ENCODE measurements at regions not wholly inside any gene's neighbourhood (a gene's known extent, or its start where the extent isn't known, plus 50 kb on each side); places are given as distances from the start of the nearest gene placed in this dataset.

DNA sequence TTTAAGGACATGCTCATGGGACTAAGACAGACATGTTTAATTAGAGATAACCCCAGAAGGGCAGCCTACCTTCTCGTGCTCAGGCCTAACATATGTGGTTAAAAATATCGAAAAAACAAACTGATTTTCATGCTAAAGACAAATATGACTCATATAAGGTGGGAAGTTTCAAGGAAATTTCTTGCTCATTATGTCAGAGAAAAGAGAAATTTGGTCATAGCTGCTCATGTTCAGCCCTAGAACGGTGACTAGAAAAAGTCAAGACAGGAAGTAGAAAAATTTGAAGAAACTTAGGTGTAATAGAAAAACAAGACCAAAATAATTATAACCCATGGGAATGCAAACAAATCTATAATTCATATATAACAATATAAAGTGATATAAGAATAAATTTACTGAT is 120.6 kb downstream of the PRDM9 start:
- Histone ChIP-seq H3K79me2 (replicated peaks; ENCODE audit: insufficient read depth, low read length) (no peaks in the 10 kb centered on the region), H3K36me3 (ENCODE audit: insufficient read depth, low read length) (no peaks in the 10 kb centered on the region), H4K20me1 (ENCODE audit: insufficient read depth) (no peaks in the 10 kb centered on the region), H3K27me3 (ENCODE audit: insufficient read depth, low read depth, low read length) (no peaks in the 10 kb centered on the region), H3K4me2 (ENCODE audit: low read length) (no peak overlapping the region), H3F3A (ENCODE audit: insufficient read depth, low read length, poor library complexity, severe bottlenecking) (no peaks in the 10 kb centered on the region), H3K9ac (ENCODE audit: low read length) (no peak overlapping the region), H2AFZ (ENCODE audit: low read depth, low read length) (no peak overlapping the region), H3K9me2 (ENCODE audit: insufficient read depth, low read length) (no peaks in the 10 kb centered on the region), H3K9me3 (ENCODE audit: low read length) (no peaks in the 10 kb centered on the region), H3K27ac (ENCODE audit: low read length) (no peak overlapping the region), H3K4me3 (ENCODE audit: low read length) (no peak overlapping the region)
- TF ChIP-seq EZH2 (IDR thresholded peaks at IDR 0.05; ENCODE audit: borderline replicate concordance, insufficient read depth, low read length, poor library complexity, severe bottlenecking) (no peak), EP300 (conservative IDR thresholded peaks at IDR 0.05; ENCODE audit: poor library complexity, severe bottlenecking) (no peak), SMC3 (conservative IDR thresholded peaks at IDR 0.05; ENCODE audit: poor library complexity) (no peak), POLR2AphosphoS5 (IDR thresholded peaks at IDR 0.05) (no peak), MXI1 (conservative IDR thresholded peaks at IDR 0.05; ENCODE audit: poor library complexity, severe bottlenecking) (no peak), RAD21 (conservative IDR thresholded peaks at IDR 0.05) (no peak), TAF1 (IDR thresholded peaks at IDR 0.05; ENCODE audit: low read depth) (no peak)
- TF ChIP-seq, protein P1, sequence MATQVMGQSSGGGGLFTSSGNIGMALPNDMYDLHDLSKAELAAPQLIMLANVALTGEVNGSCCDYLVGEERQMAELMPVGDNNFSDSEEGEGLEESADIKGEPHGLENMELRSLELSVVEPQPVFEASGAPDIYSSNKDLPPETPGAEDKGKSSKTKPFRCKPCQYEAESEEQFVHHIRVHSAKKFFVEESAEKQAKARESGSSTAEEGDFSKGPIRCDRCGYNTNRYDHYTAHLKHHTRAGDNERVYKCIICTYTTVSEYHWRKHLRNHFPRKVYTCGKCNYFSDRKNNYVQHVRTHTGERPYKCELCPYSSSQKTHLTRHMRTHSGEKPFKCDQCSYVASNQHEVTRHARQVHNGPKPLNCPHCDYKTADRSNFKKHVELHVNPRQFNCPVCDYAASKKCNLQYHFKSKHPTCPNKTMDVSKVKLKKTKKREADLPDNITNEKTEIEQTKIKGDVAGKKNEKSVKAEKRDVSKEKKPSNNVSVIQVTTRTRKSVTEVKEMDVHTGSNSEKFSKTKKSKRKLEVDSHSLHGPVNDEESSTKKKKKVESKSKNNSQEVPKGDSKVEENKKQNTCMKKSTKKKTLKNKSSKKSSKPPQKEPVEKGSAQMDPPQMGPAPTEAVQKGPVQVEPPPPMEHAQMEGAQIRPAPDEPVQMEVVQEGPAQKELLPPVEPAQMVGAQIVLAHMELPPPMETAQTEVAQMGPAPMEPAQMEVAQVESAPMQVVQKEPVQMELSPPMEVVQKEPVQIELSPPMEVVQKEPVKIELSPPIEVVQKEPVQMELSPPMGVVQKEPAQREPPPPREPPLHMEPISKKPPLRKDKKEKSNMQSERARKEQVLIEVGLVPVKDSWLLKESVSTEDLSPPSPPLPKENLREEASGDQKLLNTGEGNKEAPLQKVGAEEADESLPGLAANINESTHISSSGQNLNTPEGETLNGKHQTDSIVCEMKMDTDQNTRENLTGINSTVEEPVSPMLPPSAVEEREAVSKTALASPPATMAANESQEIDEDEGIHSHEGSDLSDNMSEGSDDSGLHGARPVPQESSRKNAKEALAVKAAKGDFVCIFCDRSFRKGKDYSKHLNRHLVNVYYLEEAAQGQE (IDR thresholded peaks at IDR 0.05; ENCODE audit: borderline replicate concordance): no peak
- TF ChIP-seq, protein P2, sequence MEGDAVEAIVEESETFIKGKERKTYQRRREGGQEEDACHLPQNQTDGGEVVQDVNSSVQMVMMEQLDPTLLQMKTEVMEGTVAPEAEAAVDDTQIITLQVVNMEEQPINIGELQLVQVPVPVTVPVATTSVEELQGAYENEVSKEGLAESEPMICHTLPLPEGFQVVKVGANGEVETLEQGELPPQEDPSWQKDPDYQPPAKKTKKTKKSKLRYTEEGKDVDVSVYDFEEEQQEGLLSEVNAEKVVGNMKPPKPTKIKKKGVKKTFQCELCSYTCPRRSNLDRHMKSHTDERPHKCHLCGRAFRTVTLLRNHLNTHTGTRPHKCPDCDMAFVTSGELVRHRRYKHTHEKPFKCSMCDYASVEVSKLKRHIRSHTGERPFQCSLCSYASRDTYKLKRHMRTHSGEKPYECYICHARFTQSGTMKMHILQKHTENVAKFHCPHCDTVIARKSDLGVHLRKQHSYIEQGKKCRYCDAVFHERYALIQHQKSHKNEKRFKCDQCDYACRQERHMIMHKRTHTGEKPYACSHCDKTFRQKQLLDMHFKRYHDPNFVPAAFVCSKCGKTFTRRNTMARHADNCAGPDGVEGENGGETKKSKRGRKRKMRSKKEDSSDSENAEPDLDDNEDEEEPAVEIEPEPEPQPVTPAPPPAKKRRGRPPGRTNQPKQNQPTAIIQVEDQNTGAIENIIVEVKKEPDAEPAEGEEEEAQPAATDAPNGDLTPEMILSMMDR (IDR thresholded peaks at IDR 0.05; ENCODE audit: poor library complexity, severe bottlenecking): no peak

DNA sequence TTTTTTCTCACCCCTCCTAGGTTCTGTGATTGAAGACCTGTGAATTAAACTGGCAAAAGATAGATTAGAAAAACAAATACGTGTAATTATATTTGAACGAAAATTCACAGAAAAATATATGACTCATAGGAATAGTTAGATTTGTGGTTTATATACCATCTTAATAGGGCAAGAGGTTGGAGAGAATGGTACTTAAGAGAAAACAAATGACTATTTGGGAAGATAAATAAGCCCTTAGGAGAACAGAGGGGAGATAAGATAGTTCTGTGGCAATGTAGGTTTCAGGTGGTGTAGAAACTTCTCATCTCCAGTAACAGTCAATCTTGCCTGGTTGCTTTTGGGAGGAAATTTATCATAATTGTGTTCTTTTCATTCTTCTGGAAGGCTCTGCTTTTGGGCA is 122.0 kb downstream of the PRDM9 start:
- Histone ChIP-seq H3K9me3 (ENCODE audit: low read length) (no peaks in the 10 kb centered on the region), H3K27me3 (ENCODE audit: insufficient read depth, low read depth, low read length) (no peaks in the 10 kb centered on the region), H2AFZ (ENCODE audit: low read depth, low read length) (no peak overlapping the region), H3K9me2 (ENCODE audit: insufficient read depth, low read length) (no peaks in the 10 kb centered on the region), H3K36me3 (ENCODE audit: insufficient read depth, low read length) (no peaks in the 10 kb centered on the region), H3K27ac (ENCODE audit: low read length) (no peak overlapping the region), H4K20me1 (ENCODE audit: insufficient read depth) (no peaks in the 10 kb centered on the region), H3F3A (ENCODE audit: insufficient read depth, low read length, poor library complexity, severe bottlenecking) (no peaks in the 10 kb centered on the region), H3K4me2 (ENCODE audit: low read length) (no peak overlapping the region), H3K9ac (ENCODE audit: low read length) (no peak overlapping the region), H3K4me3 (ENCODE audit: low read length) (no peak overlapping the region), H3K79me2 (replicated peaks; ENCODE audit: insufficient read depth, low read length) (no peaks in the 10 kb centered on the region)
- no peak for TF ChIP-seq TAF1 (IDR thresholded peaks at IDR 0.05; ENCODE audit: low read depth)
- no peak for TF ChIP-seq SMC3 (conservative IDR thresholded peaks at IDR 0.05; ENCODE audit: poor library complexity)
- TF ChIP-seq, protein P1 (IDR thresholded peaks at IDR 0.05; ENCODE audit: borderline replicate concordance): no peak
- TF ChIP-seq EZH2 (IDR thresholded peaks at IDR 0.05; ENCODE audit: borderline replicate concordance, insufficient read depth, low read length, poor library complexity, severe bottlenecking): no peak
- no peak for TF ChIP-seq POLR2AphosphoS5 (IDR thresholded peaks at IDR 0.05)
- no peak for TF ChIP-seq RAD21 (conservative IDR thresholded peaks at IDR 0.05)
- TF ChIP-seq, protein P2 (IDR thresholded peaks at IDR 0.05; ENCODE audit: poor library complexity, severe bottlenecking): no peak
- no peak for TF ChIP-seq MXI1 (conservative IDR thresholded peaks at IDR 0.05; ENCODE audit: poor library complexity, severe bottlenecking)
